GM19351 (cell line): ENCODE measurements at regions not wholly inside any gene's neighbourhood (a gene's known extent, or its start where the extent isn't known, plus 50 kb on each side); places are given as distances from the start of the nearest gene placed in this dataset.

Source experiments
- ATAC-seq: cut with Tn5 transposase; IDR thresholded peaks from one replicate; pipeline ENCODE4 v1.9.1; 2021; ENCODE audit warnings: mild to moderate bottlenecking, moderate library complexity; ENCODE audit not compliant: unreplicated experiment

DNA sequence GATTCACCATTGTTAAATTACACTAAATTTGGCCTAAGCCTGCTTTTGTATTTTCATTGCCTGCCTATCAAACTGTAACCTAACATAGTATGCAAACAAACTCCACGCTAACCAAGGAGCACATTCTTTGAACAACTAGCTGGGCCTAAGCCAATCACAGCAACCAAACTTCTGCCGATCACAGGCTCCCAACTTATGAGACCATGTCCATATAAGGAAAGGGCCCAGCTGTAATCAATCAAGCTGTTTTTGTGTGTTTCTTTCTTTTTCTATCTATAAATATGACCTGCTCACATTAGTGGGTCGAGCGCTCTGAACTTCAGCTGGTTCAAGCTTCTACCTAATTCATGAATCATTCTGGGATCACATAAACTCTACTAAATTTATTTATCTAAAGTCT, 473.6 kb downstream of the SI start:
- no peak for ATAC-seq

DNA sequence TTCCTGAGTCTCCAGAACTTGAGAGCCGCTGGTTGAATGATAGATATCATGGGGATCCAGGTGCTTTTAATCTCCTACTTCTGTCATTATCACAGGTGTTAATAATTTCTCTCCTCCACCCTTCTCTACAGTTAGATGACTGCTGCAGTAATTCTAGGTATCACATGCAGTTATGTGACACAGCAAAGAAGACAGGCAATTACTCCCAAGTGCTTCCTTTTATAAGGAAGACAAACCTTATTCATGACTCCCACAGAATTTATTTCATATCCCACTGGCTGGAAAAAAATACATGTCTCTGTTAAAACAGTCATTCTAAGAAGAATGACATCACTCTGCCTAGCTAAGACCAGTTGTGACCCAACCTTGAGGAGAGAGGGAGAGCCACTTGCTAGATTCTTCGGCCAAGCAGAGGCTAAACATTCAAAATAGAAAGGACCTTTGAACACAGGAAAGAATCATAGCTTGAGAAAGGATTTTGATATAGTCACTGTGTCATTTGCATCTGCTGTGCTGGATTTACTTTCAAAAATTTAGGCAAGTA, 500.6 kb downstream of the SI start:
- ATAC-seq = no peak

DNA sequence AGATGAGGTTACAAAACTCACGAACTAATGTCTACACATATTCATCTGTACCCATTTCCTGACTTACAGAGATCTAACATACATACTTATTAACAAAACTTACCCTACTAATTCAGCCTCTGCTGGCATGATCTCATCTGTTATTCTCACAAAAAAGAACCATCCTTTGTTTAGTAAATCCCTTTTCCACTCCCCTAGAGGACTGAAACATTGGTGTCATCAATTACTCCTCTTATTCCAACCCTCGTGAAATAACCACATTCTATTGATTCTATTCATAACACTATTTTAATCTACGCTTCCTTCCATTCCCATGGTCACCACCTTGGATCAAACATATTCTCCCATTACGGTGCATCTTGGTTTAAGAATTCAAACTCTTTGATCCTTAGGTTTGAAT, 505.9 kb downstream of the SI start:
- no peak for ATAC-seq

DNA sequence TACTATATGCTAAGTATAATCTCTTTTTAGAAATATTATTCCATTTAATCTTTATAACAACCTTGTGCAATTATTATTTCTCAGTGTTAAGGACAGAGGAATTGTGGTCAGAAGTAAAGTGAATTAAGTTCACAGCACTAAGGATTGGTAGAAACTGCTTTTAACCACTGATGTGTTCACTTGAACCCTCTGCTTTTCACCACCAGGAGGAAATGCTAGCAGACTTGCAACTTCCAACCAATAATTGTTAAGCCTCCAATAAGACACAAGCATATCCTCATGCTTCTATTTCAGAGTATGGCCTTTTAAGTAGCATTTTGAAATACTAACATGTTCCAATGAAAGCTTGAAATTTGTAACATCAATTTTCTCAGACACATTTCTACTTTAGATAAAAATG, 527.4 kb downstream of the SI start:
- no peak for ATAC-seq

DNA sequence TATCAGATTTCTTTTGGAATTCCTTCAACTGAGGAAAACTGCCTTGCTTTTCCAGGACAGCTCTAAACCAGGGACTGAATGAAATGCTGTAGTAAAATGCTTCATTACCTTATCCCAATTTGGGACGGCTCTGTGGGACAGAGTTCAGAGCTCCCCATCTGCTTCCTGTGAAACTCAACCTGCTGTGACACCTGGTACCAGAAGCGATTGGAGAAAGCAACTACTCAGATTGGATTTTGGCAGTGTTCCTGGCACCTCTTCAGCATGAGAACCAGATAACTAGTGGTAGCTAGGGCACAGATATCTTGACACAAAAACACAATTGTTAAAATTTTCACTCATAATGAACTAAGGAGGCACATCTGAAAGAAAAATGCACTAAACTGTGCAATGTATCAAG, 539.1 kb downstream of the SI start:
- ATAC-seq = no peak

DNA sequence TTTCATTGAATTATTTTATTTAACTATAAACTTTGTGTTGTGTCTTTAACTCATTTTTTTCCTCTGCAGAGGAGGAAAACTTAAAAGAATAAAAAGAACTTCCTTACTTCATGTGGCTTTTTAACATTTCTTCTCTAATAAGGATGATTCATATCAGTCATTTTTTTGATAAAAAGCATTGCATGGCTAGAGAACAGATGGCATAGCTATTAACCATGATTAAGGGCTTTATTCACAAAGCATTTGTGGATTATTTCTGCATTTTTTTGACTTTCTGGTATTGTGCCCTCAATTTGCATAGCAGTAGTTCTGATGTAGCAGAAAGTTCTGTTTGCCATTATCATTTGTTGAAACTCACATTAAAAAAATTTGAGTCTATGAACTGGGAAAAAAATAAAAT, 540.8 kb downstream of the SI start:
- ATAC-seq = no peak

DNA sequence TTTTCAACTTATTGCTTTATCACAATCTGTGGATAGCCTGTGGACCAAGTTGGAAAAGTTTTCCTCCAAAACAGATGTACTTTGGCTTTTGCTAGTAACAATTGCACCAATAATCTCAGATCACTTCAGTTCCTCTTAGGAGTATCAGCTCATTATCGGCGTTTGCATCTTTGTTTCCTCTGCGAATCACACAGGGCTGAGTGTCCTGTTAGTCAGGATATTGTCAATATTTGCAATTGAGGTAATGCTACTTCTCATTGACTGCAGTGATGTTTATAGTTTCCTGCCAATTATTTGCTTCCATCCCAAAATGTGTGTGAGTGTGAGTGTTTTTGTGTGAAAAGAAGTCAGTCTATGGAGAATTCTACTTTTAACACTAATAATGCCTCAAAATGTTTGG, 545.0 kb downstream of the SI start:
- no peak for ATAC-seq

DNA sequence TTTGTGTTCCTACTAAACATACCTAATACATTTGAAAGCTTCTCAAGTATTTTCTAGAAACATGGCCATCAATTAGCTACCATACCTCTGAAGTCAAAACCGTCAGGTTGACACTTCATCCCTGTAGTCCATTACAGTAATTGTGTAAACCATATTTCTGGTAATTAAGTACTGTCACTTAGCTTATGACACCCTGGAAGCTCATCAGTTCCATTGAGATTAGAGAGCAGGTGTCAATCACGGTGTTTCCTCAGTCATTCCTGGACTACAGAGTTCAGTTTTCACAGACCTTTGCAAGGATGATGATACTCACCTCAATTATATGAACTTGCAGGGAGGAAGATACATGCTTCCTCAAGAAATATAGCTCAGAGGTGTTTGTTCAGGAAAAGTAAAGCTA, 552.0 kb downstream of the SI start:
- ATAC-seq = no peak

DNA sequence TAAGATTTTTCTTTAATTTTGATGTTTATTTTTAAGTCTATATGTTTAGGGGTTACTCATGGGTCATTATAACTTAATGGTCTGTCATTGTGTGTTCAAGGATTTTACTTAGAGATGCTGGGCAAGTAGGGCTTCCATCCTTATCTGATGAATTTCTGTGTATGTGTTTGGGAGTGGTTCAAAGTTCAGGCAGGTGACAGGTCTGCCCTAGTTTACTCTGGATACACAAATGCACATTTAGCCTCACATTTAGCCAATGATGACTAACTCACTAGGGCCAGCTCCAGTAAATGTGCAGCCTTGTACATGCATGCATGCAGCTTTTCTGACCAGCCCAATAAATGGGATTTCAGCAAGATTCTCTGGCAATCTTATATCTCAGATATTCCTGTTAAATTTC, 554.1 kb downstream of the SI start:
- no peak for ATAC-seq

DNA sequence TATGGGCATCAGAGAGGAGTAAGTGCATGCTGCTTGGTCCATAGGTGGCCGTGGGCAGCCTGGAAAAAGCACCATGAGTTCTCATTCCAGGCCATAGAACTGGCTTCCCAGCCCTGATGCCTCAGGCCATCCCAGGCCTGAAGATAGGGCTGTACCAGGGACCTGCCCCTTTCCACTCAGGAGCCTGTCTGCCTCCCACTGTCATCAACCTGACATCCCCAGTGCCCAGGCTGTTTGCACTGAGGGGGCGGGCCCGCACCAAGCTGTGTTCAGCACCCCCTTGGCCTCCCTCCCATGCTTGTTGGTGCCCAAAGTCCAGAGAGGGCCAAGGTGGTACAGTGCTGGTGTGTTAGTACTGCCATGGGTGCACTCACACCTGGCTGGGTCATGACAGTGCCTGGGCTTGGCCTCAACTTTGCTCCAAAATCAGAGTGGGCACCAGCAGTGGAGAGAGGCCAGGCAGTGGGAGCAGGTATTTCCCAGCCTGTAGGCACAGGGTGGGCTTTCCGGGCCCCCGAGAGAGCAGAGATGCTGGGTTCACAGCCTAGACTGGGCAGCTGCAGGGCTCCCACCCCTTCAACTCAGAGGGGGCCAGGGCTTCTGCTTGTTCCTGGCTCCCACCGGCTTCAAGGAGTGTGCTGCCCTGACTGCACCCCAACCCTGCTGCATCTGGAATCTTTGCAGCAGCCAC, 556.1 kb downstream of the SI start:
- no peak for ATAC-seq

DNA sequence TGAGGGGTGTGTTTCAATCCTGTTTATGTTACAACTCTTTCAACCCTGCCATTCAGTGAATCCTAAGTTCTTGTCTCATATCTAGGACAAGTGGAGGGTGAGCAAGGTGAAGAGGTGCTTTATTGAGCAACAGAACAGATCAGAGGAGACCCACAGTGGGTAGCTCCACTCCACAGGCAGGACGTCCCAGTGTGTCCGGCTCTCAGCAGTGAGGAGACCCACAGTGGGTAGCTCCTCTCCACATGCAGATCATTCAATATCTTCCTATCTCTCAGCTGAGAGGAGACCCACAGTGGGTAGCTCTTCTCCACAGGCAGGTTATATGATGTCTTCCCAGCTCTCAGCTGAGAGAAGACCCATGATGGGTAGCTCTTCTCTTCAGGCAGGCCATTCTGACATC, 556.7 kb downstream of the SI start:
- no peak for ATAC-seq

DNA sequence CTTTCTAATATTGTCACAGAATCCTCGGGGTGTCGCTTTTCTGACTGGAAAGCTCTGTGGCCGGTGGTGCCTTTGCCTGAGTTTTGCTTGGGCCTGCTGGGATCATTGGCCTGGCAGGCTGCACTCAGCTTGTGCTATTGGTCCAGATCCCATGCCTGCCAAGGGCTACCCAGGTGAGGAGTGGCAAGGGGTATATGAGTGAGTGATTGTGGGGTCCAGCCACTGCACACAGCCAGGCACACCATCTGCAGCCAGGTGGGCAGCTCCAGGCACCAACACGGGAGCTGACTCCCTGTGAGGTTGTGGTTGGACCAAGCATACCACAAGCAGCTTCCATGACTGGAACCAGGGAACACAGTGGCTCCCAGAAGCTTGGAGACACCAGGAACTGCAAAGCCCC, 557.2 kb downstream of the SI start:
- no peak for ATAC-seq

DNA sequence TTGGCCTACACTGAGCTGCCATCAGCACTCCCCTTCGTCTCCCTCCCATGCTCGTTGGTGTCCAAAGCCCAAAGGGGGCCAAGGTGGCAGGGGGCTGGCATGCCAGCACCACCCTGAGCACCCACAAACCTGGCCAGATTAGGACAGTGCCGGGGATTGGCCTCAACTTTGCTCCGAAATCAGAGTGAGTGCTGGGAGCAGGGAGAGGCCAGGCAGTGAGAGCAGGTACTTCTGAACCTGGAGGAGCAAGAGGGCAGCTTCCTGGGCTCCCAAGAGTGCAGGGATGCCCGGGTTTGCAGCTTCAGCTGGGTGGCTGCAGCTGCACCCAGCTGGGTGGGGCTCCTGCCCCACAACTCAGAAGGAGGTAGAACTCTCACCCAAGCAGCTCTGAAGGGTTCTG, 563.0 kb downstream of the SI start:
- no peak for ATAC-seq

DNA sequence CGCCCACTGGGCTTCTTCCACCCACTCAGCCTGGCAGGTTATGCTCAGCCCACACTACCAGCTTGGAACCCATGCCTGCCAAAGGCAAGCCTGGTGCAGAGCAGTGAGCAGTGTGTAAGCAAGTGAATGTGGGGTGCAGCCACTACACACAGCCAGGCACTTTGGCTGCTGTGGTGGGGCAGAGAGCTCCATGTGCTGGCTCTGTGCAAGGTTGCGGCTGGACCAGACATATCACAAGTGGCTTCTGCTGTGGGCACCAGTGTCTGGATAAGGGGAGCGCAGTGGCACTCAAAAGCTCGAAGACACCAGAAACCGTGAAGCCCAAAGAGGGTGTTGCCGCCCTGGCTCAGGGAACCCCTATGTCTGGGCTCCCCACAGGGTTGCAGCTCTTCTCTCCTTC, 563.7 kb downstream of the SI start:
- no peak for ATAC-seq

DNA sequence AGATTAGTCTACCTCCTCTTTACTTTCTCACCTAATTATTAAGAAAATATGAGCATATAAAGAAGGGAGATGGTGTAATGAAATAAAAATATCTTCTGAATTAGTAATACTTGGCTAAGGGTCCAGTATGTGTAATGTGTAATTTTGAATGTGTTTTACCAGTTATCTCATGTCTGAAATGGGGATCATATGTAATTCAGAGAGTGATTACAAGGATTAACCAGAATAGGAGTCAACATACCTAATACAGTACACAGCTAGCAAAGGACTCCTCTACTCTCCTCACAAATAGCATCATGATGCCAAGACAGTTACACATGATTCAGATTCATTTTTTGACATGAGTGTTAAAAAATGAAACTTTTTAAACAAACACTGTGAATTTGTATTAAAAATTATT, 570.4 kb downstream of the SI start:
- ATAC-seq = no peak

DNA sequence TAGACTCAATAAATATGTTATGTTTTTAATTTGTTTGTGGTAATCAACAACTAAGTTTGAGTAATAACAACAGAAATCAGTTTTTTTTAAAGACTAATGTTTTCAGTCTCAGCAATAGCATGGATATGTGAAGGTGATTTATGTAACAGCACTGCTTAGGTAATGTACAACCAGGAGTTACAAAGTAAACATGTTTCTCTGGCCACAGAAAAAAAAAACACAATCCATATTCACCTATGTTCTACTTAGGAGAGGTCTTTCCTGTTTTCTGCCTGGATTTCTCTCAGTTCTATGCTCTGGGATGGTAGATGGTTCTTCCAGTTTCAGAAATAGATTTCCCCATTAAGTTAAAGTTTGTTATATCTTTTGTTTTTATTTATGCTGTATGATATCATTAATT, 579.4 kb downstream of the SI start:
- no peak for ATAC-seq

DNA sequence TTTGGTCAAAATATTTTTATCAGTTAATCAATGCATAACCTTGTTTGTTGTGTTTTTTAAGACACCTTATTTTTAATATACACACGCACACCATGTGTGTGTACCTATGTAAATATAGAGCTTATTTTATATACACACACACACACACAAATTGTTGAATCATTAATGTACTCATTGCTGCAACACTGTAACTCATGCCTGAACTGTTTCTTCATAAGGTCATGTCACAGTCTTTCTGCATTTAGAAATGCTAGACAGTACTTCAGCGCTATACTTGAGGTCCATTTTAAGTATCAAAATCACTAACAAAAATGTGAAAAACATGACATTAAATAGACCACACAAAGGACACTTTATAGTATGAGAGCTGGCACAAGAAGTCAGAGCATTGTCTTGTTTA, 589.4 kb downstream of the SI start:
- ATAC-seq = no peak

DNA sequence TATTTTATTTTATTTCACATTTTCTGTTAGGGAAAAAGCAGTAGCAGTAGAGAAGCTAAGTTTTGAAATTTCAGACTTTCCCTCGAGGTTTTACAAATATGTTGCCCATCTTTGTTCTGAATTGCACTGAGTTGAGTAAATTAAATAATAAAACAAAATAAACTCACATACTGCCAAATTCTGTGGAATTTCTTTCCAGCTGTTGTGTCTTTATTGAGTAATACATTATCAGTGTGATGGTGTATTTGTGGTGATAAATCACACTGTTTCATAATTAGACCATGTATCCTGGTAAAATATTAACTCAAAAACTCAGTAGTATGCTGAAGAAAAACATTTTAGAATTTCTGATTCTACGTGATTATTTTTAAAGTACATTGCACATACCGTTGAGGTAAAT, 592.1 kb downstream of the SI start:
- ATAC-seq = no peak

DNA sequence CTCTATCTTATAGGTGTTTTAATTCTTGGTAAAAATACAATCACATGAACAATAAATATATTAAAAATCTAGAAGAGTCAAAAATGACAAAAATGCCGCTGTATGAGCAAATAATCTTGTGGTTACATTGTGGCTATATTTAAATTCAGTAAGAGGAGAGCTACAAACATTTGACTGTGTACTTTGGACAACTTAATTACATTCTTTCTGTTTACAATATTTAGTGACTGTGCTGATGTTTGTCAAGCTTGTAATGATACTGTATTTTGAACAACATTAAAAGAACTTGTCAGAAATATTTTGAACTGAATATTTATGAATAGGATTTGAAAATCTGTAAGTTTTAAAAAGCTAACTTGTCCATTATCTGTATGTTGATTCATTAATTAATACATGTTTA, 598.3 kb downstream of the SI start:
- no peak for ATAC-seq

DNA sequence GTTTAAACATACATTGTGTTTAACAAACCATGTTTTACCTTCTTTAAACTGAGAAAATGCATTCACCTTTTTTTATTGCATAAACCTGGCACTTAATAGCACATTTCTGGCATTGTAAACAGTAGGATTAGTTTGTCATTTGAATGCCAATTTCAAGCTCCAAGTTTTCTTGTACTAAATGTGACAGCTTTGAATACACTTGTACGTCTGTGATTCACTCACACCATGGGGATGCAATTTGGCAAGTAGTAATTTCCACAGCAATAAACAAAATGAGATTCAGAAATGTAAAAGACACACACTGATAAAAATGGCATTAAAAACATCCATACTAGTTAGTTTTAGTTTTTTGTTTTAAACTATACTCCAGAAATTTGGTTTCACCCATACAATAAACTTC, 598.9 kb downstream of the SI start:
- ATAC-seq = no peak

DNA sequence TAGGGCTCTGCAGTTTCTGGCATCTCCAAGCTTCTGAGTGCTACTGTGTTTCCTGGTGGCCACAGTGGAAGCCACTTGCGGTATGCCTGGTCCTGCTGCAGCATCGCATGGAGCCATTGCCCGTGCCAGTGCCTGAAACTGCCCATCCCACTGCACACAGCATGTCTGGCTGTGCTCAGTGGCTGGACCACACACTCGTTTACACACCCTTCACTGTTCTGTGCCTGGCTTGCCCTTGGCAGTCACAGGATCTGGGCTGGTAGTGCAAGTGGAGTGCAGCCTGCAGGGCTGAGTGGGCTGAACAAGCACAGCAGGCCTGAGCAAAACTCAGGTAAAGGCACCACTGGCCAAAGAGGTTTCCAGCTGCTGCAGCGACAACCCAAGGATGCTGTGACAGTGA, 600.0 kb downstream of the SI start:
- no peak for ATAC-seq

DNA sequence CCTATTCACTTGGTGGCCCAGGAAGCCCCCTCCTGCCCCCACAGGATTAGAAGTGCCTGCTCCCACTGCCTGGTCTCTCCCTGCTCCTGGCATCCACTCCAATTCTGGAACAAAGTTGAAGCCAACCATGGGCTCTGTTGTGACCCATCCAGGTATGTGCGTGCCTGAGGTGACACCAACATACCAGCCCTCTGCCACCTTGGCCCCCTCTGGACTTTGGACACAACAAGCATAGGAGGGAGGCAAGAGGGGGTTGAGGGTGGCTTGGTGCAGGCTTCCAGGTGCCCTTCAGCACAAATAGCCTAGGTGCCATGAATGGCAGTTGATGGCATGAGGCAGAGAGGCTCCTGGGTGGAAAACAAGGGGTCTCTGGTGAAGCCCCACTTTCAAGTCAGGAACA, 600.9 kb downstream of the SI start:
- no peak for ATAC-seq

DNA sequence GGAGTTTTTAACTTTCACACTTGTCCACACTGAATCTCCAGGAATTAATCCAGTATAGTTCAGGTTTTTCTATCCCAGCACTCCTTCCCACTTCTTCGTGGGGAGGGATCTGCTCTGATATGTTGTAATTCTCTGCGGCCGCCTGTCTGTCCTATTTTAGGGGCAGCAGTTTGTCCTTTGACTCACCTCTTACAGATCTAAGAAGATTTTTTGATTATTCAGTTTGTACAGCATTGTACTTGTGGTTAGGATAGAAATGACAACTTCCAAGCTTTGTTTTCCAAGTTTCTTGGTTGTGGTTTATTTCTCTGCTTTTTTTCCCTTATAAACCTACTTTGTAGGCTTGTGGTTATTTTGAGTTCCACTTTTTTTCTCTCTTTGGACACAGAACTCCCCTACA, 601.7 kb downstream of the SI start:
- no peak for ATAC-seq
